ENCODE measurements at regions not wholly inside any gene's neighbourhood (a gene's known extent, or its start where the extent isn't known, plus 50 kb on each side); places are given as distances from the start of the nearest gene placed in this dataset.

DNA sequence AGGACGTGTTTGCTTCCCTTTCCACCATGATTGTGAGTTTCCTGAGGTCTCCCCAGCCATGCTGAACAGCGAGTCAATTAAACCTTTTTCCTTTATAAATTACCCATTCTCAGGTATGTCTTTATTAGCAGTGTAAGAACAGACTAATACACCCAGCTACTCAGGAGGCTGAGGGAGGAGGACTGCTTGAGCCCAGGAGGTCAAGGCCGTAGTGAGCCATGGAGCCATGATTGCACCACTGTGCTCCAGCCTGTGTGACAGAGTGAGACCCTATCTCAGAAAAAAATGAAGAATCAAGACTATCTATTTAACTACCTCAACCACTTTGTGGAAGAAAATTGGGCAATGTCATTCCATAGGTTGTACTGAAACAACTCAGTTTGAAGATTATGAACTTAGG is 54.6 kb upstream of the SEC16B start:
- no peak for TF ChIP-seq EZH2 (IDR thresholded peaks at IDR 0.05)
- TF ChIP-seq, protein P1, sequence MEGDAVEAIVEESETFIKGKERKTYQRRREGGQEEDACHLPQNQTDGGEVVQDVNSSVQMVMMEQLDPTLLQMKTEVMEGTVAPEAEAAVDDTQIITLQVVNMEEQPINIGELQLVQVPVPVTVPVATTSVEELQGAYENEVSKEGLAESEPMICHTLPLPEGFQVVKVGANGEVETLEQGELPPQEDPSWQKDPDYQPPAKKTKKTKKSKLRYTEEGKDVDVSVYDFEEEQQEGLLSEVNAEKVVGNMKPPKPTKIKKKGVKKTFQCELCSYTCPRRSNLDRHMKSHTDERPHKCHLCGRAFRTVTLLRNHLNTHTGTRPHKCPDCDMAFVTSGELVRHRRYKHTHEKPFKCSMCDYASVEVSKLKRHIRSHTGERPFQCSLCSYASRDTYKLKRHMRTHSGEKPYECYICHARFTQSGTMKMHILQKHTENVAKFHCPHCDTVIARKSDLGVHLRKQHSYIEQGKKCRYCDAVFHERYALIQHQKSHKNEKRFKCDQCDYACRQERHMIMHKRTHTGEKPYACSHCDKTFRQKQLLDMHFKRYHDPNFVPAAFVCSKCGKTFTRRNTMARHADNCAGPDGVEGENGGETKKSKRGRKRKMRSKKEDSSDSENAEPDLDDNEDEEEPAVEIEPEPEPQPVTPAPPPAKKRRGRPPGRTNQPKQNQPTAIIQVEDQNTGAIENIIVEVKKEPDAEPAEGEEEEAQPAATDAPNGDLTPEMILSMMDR (IDR thresholded peaks at IDR 0.05), result no peak

Measured in neural progenitor cell (in vitro differentiated cells).